Ectodermal cell (in vitro differentiated cells): ENCODE measurements at regions not wholly inside any gene's neighbourhood (a gene's known extent, or its start where the extent isn't known, plus 50 kb on each side); places are given as distances from the start of the nearest gene placed in this dataset.

Experiments
- H3K27ac ChIP-seq: 2 replicates; pipeline ENCODE4 v1.7.0; 2013; ENCODE audit warnings: mild to moderate bottlenecking, low read depth, low read length; ENCODE audit not compliant: insufficient read depth, poor library complexity, severe bottlenecking
- H3K27me3 ChIP-seq: 2 replicates; pipeline ENCODE4 v1.7.0; 2013; ENCODE audit warnings: mild to moderate bottlenecking, low read length; ENCODE audit not compliant: insufficient read depth, control insufficient read depth, poor library complexity, severe bottlenecking
- H3K36me3 ChIP-seq: one replicate; pipeline ENCODE4 v1.7.0; 2013; ENCODE audit warnings: low read length; ENCODE audit not compliant: control insufficient read depth, insufficient read depth
- H3K4me1 ChIP-seq: one replicate; pipeline ENCODE4 v1.7.0; 2013; ENCODE audit warnings: low read length; ENCODE audit not compliant: control insufficient read depth, insufficient read depth
- H3K4me3 ChIP-seq: 2 replicates; pipeline ENCODE4 v1.7.0; 2013; ENCODE audit warnings: low read depth, low read length, control low read depth; ENCODE audit not compliant: insufficient read depth
- H3K9me3 ChIP-seq: 2 replicates; pipeline ENCODE4 v1.7.0; 2013; ENCODE audit warnings: mild to moderate bottlenecking, low read length, moderate library complexity; ENCODE audit not compliant: control insufficient read depth
- WGBS, 2 experiments: methylation state at CpG; one replicate each; pipeline ENCODE4 v1.1.7; 2013; ENCODE audit warnings: missing lambda C conversion rate in 2 of 2; 5-methylcytosine and 5-hydroxymethylcytosine counted together

GRCh38 chr4:161329852-161330251 lies 833.9 kb downstream of the FSTL5 start:
- WGBS, 2 experiments = 94% methylated on average over 1 of the region's 1 CpG; no CpG with 5 or more reads in 1 of the 2 experiments
- H3K27me3 ChIP-seq = no peaks in the 10 kb centered on the region
- H3K4me1 ChIP-seq = no peaks in the 10 kb centered on the region
- no peaks in the 10 kb centered on the region for H3K9me3 ChIP-seq
- no peaks in the 10 kb centered on the region for H3K36me3 ChIP-seq
- H3K4me3 ChIP-seq = no peak overlapping the region
- H3K27ac ChIP-seq = no peak overlapping the region

GRCh38 chr4:161321706-161322105 lies 842.1 kb downstream of the FSTL5 start:
- WGBS, 2 experiments = 83 to 87% methylated on average over 1 of the region's 1 CpG
- H3K9me3 ChIP-seq = no peaks in the 10 kb centered on the region
- H3K36me3 ChIP-seq = no peaks in the 10 kb centered on the region
- H3K27ac ChIP-seq = no peak overlapping the region
- no peak overlapping the region for H3K4me3 ChIP-seq
- H3K4me1 ChIP-seq = no peaks in the 10 kb centered on the region
- no peaks in the 10 kb centered on the region for H3K27me3 ChIP-seq

- Histone ChIP-seq H3K27ac (no peak overlapping the region), H3K36me3 (no peaks in the 10 kb centered on the region), H3K4me1 (no peaks in the 10 kb centered on the region), H3K9me3 (no peaks in the 10 kb centered on the region), H3K4me3 (no peak overlapping the region), H3K27me3 (no peaks in the 10 kb centered on the region)
- WGBS, 2 experiments = 56 to 59% methylated on average over 4 of the region's 4 CpGs
Observed at GRCh38 chr4:161320377-161320776, 843.4 kb downstream of the FSTL5 start.

GRCh38 chr4:161317000-161317399 lies 846.8 kb downstream of the FSTL5 start:
- H3K27ac ChIP-seq = no peak overlapping the region
- no peaks in the 10 kb centered on the region for H3K27me3 ChIP-seq
- H3K36me3 ChIP-seq = no peaks in the 10 kb centered on the region
- 92 to 99% methylated on average over 4 of the region's 4 CpGs for WGBS, 2 experiments
- no peaks in the 10 kb centered on the region for H3K9me3 ChIP-seq
- H3K4me3 ChIP-seq = no peak overlapping the region
- H3K4me1 ChIP-seq = no peaks in the 10 kb centered on the region

GRCh38 chr4:161314371-161314770 lies 849.4 kb downstream of the FSTL5 start:
- Histone ChIP-seq H3K27ac (no peak overlapping the region), H3K4me1 (no peaks in the 10 kb centered on the region), H3K36me3 (no peaks in the 10 kb centered on the region), H3K9me3 (no peaks in the 10 kb centered on the region), H3K4me3 (no peak overlapping the region), H3K27me3 (no peaks in the 10 kb centered on the region)
- 91 to 97% methylated on average over 3 of the region's 3 CpGs for WGBS, 2 experiments

GRCh38 chr4:161303551-161303950 lies 860.2 kb downstream of the FSTL5 start:
- 92 to 94% methylated on average over 2 of the region's 2 CpGs for WGBS, 2 experiments
- H3K27me3 ChIP-seq = no peaks in the 10 kb centered on the region

GRCh38 chr4:161291222-161291621 lies 872.6 kb downstream of the FSTL5 start:
- no peaks in the 10 kb centered on the region for H3K36me3 ChIP-seq

More at GRCh38 chr4:161303551-161303950, 860.2 kb downstream of the FSTL5 start:
- Histone ChIP-seq H3K4me3 (no peak overlapping the region), H3K4me1 (no peaks in the 10 kb centered on the region), H3K27ac (no peak overlapping the region), H3K36me3 (no peaks in the 10 kb centered on the region), H3K9me3 (no peaks in the 10 kb centered on the region)

GRCh38 chr4:161287678-161288352 lies 876.0 kb downstream of the FSTL5 start:
- Histone ChIP-seq H3K27me3 (no peaks in the 10 kb centered on the region), H3K9me3 (no peaks in the 10 kb centered on the region), H3K27ac (no peak overlapping the region), H3K4me3 (no peak overlapping the region), H3K36me3 (no peaks in the 10 kb centered on the region), H3K4me1 (no peaks in the 10 kb centered on the region)
- 87 to 89% methylated on average over 5 to 6 of the region's 6 CpGs for WGBS, 2 experiments

More at GRCh38 chr4:161291222-161291621, 872.6 kb downstream of the FSTL5 start:
- no peaks in the 10 kb centered on the region for H3K4me1 ChIP-seq
- 78 to 82% methylated on average over 5 of the region's 5 CpGs for WGBS, 2 experiments
- no peaks in the 10 kb centered on the region for H3K9me3 ChIP-seq
- no peak overlapping the region for H3K4me3 ChIP-seq
- no peak overlapping the region for H3K27ac ChIP-seq
- no peaks in the 10 kb centered on the region for H3K27me3 ChIP-seq

- Histone ChIP-seq H3K27ac (no peak overlapping the region), H3K4me3 (no peak overlapping the region), H3K36me3 (no peaks in the 10 kb centered on the region), H3K4me1 (no peaks in the 10 kb centered on the region), H3K9me3 (no peaks in the 10 kb centered on the region), H3K27me3 (no peaks in the 10 kb centered on the region)
Observed at GRCh38 chr4:161285461-161285860, 878.3 kb downstream of the FSTL5 start.

GRCh38 chr4:161280929-161281328 lies 882.9 kb downstream of the FSTL5 start:
- no peaks in the 10 kb centered on the region for H3K4me1 ChIP-seq
- no peaks in the 10 kb centered on the region for H3K36me3 ChIP-seq
- WGBS, 2 experiments = 88 to 95% methylated on average over 1 to 2 of the region's 2 CpGs
- H3K27ac ChIP-seq = no peak overlapping the region
- no peak overlapping the region for H3K4me3 ChIP-seq
- H3K9me3 ChIP-seq = no peaks in the 10 kb centered on the region
- no peaks in the 10 kb centered on the region for H3K27me3 ChIP-seq

GRCh38 chr4:161279095-161279494 lies 884.7 kb downstream of the FSTL5 start:
- Histone ChIP-seq H3K36me3 (no peaks in the 10 kb centered on the region), H3K27me3 (no peaks in the 10 kb centered on the region), H3K9me3 (no peaks in the 10 kb centered on the region), H3K4me1 (no peaks in the 10 kb centered on the region), H3K4me3 (no peak overlapping the region), H3K27ac (no peak overlapping the region)
- no CpG with 5 or more reads among the region's 2 CpGs for WGBS, 2 experiments
